GM03348 (cell line): ENCODE measurements at regions not wholly inside any gene's neighbourhood (a gene's known extent, or its start where the extent isn't known, plus 50 kb on each side); places are given as distances from the start of the nearest gene placed in this dataset.
"Not testable (repeated sequence)": the region's sequence is repeated elsewhere in the genome, so short reads cannot be mapped to it uniquely, and the experiment has no call there.

Experiments used
- DNase-seq: peaks from one replicate; pipeline ENCODE4 v3.0.0; 2012; ENCODE audit warnings: low spot score

- DNase-seq: no peak
Observed at GRCh38 chr12:114815026-114815795, 131.2 kb upstream of the TBX3 start.

GRCh38 chr12:114812858-114813761 is 129.1 kb upstream of the TBX3 start:
- no peak for DNase-seq

GRCh38 chr12:114812384-114812783 is 128.4 kb upstream of the TBX3 start:
- no peak for DNase-seq

- DNase-seq: no peak
Observed at GRCh38 chr12:114809097-114809496, 125.1 kb upstream of the TBX3 start.

- DNase-seq: not testable (repeated sequence)
Observed at GRCh38 chr12:114801381-114801780, 117.4 kb upstream of the TBX3 start.

GRCh38 chr12:114800566-114800965 is 116.6 kb upstream of the TBX3 start:
- not testable (repeated sequence) for DNase-seq

- peak; percentile 13 for DNase-seq
Observed at GRCh38 chr12:114799574-114800487, 115.9 kb upstream of the TBX3 start.

- DNase-seq: no peak
Observed at GRCh38 chr12:114794049-114794558, 110.1 kb upstream of the TBX3 start.

- no peak for DNase-seq
Observed at GRCh38 chr12:114790276-114790675, 106.3 kb upstream of the TBX3 start.

- no peak for DNase-seq
Observed at GRCh38 chr12:114789821-114790220, 105.8 kb upstream of the TBX3 start.

- no peak for DNase-seq
Observed at GRCh38 chr12:114789276-114789675, 105.3 kb upstream of the TBX3 start.

- no peak for DNase-seq
Observed at GRCh38 chr12:114784526-114784925, 100.6 kb upstream of the TBX3 start.

GRCh38 chr12:114783089-114783618 is 99.2 kb upstream of the TBX3 start:
- DNase-seq: no peak

- no peak for DNase-seq
Observed at GRCh38 chr12:114780746-114781399, 96.9 kb upstream of the TBX3 start.

GRCh38 chr12:114779647-114780046 is 95.7 kb upstream of the TBX3 start:
- DNase-seq: no peak

GRCh38 chr12:114779186-114779585 is 95.2 kb upstream of the TBX3 start:
- DNase-seq: no peak

- peak; percentile 56 for DNase-seq
Observed at GRCh38 chr12:114776731-114777442, 92.9 kb upstream of the TBX3 start.

- DNase-seq: no peak
Observed at GRCh38 chr12:114774699-114775098, 90.7 kb upstream of the TBX3 start.

- no peak for DNase-seq
Observed at GRCh38 chr12:114774197-114774596, 90.2 kb upstream of the TBX3 start.

GRCh38 chr12:114770323-114770722 is 86.3 kb upstream of the TBX3 start:
- DNase-seq: no peak
